HG02852 (cell line): ENCODE measurements at regions not wholly inside any gene's neighbourhood (a gene's known extent, or its start where the extent isn't known, plus 50 kb on each side); places are given as distances from the start of the nearest gene placed in this dataset.

Experiments used
- ATAC-seq: cut with Tn5 transposase; IDR thresholded peaks from one replicate; pipeline ENCODE4 v1.9.1; 2021; ENCODE audit warnings: mild to moderate bottlenecking, moderate library complexity; ENCODE audit not compliant: unreplicated experiment

- ATAC-seq: no peak
Observed at GRCh38 chr5:12460493-12461261, 556.4 kb upstream of the CTNND2 start.

- no peak for ATAC-seq
Observed at GRCh38 chr5:12459326-12459725, 555.1 kb upstream of the CTNND2 start.

- ATAC-seq: no peak
Observed at GRCh38 chr5:12419075-12419474, 514.8 kb upstream of the CTNND2 start.

DNA sequence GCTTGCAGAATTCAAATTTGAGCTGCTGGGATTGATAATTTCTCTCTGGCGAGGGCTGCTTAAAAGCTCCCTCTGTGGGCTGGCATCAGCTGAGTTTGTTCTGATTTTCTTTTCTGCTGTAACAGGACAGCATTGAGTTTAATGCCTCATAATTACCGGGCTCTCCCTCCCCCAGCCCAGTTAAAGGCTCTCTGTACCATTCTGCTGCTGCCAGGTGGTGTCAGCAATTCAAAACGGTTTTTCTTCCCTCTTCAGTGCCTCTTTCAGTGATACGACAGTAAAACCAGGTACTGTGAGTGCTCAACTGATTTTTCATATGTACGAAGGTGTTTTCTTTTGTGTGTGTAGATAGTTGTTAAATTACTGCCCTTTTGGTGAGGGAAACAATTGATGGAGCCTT is 509.3 kb upstream of the CTNND2 start:
- ATAC-seq: no peak

DNA sequence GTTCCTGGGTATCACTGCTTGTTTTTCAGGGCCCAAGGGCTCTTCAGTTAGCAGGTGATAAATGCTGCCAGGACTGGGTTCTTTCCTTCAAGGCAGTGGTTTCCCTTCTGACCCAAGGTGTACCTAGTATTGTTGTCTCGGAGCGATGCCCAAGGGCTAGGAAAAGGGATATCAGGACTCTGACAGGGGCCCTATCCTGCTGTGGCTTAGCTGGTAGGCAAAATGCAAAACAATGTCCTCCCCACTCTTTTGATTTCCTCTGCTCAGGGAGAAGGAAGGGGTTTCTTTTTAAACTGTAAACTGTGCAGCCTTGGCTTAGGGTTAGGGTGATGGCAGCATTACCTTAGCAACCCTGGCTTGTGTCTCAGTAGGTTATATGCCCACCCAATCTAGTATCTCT is 508.8 kb upstream of the CTNND2 start:
- ATAC-seq: no peak

- ATAC-seq: no peak
Observed at GRCh38 chr5:12399868-12400267, 495.6 kb upstream of the CTNND2 start.

GRCh38 chr5:12392246-12392645 is 488.0 kb upstream of the CTNND2 start:
- no peak for ATAC-seq

DNA sequence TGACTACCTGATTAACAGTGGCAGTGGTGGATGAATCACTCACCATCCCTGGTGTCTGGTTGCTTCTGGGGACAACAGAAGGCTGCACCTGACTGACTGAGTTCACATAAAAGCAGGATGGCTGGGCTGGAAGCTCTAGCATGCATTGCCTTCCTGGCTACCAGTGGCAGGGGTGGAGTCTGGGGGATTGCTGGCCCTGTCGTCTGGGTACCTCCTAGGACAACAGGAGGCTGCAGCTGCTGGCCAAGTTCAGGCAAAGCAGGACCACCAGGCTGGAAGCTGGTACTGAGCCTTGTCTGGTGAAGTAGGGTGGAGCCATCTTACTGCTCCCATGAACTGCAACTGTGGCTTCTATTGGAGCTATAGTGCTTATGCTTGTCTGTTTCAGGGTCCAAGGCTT is 480.8 kb upstream of the CTNND2 start:
- ATAC-seq: no peak

DNA sequence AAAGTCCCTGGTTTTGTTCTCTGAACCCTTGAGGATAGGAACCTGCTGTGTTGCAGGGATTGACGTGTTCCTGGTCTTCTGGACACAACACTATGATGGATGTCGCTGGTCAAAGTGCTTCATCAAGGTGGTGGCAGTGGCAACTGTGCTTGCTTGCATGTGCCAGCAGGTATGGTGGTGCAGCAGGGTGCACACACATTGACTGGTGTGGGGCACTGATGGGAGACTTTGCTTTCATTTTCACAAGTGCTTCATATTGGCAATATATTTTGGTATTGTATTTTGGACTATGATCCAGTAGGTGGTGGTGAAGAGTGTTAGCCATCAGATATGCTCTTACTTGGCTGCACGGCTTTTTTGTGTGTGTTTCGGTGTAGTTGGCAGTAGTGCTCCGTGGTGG is 479.8 kb upstream of the CTNND2 start:
- no peak for ATAC-seq

DNA sequence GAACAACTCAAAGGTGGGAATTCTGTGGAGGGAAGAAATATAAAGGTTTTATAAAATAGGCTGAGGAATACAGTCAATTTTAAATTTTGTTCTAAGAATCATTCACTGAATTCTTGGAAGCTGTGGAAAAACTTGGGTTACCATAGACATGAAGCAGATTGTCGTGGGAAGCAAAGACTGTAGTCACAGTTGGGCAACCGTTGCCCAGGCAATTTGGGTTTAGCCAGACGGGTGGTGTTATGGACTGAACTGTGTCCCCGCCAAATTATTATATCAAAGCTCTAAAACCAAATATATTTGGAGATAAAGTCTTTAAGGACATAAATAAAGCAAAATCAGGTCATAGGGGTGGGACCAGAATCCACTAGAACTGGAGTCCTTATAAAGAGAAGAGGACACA is 463.7 kb upstream of the CTNND2 start:
- ATAC-seq: no peak

DNA sequence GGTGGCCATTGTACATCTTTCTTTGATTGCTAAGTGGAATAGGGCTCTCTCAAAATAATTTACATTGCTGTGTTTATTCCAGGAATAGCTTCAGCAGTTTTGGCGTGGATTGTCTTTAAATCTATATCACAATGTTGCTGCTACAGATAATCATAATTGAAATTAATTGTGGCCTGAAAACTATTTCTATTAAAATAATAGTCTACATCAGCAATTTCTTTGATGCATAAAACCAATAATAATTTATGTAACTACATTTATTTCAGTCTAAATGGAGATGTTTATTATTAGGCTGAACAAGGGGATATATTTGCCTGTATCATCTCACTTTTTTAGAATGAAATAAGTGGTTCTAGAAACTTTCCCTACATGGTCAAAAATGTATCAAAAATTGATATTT is 456.0 kb upstream of the CTNND2 start:
- ATAC-seq: no peak

GRCh38 chr5:12358371-12359090 is 454.3 kb upstream of the CTNND2 start:
- ATAC-seq: no peak

DNA sequence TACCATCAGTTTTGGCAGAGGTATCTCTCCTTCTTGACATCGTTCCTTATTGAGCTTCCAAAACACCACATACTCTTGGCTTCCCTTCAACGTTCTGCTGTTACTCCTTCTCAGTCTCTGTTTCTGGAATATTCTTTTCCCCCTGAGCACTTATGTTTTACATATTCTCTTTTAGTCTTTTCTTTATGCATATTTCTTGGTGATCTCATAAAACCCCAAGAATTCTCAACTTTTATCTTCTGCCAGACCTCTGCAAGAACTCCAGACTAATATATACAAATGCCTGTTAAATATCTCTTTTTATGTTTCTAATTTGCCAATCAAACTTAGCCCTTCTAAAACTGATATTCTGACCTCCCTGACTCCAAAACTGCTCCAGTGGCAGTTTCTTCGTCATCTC is 453.4 kb upstream of the CTNND2 start:
- ATAC-seq: no peak

- no peak for ATAC-seq
Observed at GRCh38 chr5:12354686-12355085, 450.4 kb upstream of the CTNND2 start.

- no peak for ATAC-seq
Observed at GRCh38 chr5:12343558-12343957, 439.3 kb upstream of the CTNND2 start.

DNA sequence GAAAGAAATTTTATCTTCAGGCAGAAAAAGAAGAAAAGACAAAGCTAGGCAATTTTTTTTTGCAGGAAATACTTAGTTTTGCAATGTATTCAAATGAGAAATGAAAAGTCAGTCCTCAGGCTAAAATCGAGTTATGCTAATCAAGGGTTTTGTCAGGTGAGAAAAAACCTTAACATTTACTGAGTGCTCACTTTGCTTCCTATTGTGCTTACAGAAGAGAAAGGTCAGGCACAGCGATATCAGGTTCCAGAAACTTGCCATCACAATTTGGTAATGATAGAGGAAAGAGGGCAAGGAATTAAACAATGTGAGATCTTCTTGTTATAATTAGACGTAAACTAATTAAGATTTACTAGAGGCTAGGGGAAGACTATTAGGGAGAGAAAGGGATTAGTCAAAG is 431.7 kb upstream of the CTNND2 start:
- ATAC-seq: no peak

DNA sequence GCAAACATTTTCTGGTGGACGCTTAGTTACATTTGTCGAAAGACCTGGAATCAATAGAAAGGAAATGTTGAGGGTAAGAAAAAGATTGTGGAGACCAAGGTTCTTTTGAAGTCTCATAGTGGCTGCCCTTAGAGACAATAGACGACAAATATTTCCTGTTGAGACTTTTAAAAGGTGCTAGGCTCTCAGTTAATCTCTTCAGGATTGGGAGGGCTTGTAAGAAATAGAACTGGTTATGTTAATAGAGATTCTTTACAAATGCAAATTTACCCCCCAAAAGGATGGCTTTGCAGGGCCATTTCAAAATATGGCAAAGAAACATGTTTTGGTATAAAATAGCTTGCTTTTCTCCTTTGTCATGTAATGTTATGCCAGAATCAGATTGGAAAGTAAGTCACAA is 428.2 kb upstream of the CTNND2 start:
- no peak for ATAC-seq

DNA sequence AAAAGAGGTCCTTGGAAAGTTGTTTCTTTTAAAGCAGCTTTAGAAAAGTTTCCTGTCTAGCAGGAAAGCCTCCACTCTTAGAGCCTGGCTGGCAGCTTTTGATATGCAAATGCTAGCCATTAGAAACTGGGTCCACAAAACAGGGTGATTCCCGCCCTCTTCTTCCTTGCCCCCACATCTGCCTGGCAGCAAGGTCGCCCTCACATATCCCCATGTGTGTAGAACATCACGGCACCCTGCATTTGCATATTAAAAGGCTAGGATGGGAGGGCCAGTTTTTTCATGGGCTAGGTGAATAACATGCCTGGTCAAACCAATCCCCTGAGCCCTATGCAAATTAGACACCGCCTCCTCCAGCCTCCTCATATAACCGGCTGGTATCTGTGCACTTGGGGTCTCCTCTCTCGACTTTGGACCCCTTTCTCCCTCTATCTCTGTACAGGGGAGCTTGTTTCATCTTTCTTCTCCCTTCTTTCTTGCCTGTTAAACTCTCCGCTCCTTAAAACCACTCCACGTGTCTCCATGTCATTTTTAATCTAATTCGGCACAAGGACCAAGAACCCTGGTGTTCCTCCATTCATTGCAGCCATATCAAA is 426.8 kb upstream of the CTNND2 start:
- ATAC-seq: no peak

GRCh38 chr5:12330381-12330780 is 426.1 kb upstream of the CTNND2 start:
- ATAC-seq: no peak

GRCh38 chr5:12323637-12324229 is 419.5 kb upstream of the CTNND2 start:
- no peak for ATAC-seq

GRCh38 chr5:12322042-12322441 is 417.8 kb upstream of the CTNND2 start:
- ATAC-seq: no peak

- no peak for ATAC-seq
Observed at GRCh38 chr5:12320331-12320730, 416.1 kb upstream of the CTNND2 start.
